Erythroblast (primary cell): ENCODE measurements at regions not wholly inside any gene's neighbourhood (a gene's known extent, or its start where the extent isn't known, plus 50 kb on each side); places are given as distances from the start of the nearest gene placed in this dataset.
A peak's percentile ranks its signal among the peaks of the same experiment; 100 is the strongest.
"Not testable (repeated sequence)": the region's sequence is repeated elsewhere in the genome, so short reads cannot be mapped to it uniquely, and the experiment has no call there.

Experiments
- DNase-seq, 2 experiments: peaks; one replicate each; lab custom pipeline; 2025; lab: John Stamatoyannopoulos, UW
- GATA1 ChIP-seq: IDR thresholded peaks from 2 replicates; pipeline ENCODE4 v1.6.1; 2011; ENCODE audit warnings: low read depth, mild to moderate bottlenecking, control low read depth, low read length, moderate library complexity
- POLR2A ChIP-seq: IDR thresholded peaks from 2 replicates; pipeline ENCODE4 v1.6.1; 2011; ENCODE audit warnings: mild to moderate bottlenecking, low read length

DNA sequence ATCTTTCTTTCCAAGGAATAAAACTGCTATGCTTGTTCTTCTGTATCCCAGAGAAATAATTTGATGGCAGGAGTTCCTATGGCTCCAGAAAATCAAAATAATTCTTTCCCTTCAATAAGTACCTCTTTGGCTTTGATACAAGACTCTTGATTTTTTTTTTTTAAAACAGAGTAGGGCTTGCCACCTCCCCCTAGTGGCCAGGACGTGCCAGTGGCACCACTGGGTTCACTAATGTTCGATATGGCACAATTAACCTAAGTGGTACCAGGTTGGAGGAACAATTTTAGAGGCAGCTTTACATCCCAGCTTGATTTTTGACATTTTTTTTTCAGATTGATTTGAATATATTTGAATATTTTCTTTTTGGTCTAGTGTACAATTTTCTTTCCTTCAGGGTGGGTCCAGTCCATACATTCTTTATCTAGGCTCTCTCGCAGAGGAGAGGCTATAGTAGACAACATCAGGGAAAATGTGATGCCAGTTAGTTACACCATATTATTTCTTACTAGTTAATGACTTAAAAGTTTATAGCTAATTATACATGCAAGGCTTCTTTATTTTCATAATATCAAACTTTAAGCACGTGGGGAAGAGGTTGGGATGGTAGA lies 330.9 kb downstream of the S1PR1 start:
- TF ChIP-seq POLR2A (no peak), GATA1 (no peak)
- DNase-seq, result peak; percentile 29 to 53

DNA sequence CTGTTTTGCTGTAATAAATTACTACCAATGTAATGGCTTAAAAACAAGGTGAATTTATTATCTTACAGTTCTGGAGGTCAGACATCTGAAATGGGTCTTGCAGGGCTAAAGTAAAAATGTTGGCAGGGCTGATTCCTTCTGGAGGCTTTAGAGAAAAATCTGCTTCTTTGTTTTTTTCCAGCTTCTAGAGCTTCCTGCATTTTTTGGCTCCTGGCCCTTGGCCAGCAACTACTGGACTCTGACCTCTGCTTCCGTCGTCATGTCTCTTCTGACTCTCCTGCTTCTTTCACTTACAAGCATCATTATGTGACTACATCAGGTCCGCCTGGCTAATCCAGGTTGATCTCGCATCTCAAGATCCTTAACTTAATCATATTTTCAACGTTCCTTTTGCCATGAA lies 350.9 kb downstream of the S1PR1 start:
- no peak for DNase-seq
- no peak for TF ChIP-seq GATA1
- TF ChIP-seq POLR2A, result no peak

GRCh38 chr1:101588677-101589076 lies 351.9 kb downstream of the S1PR1 start:
- TF ChIP-seq GATA1 (no peak), POLR2A (no peak)
- no peak for DNase-seq

- TF ChIP-seq POLR2A (no peak), GATA1 (no peak)
- no peak for DNase-seq
Measured at GRCh38 chr1:101592845-101593244, 356.0 kb downstream of the S1PR1 start.

- DNase-seq, result no peak
- TF ChIP-seq POLR2A (no peak), GATA1 (no peak)
Measured at GRCh38 chr1:101595881-101596374, 359.1 kb downstream of the S1PR1 start.

GRCh38 chr1:101600615-101601014 lies 363.8 kb downstream of the S1PR1 start:
- DNase-seq, result not testable (repeated sequence)

- no peak for DNase-seq
- TF ChIP-seq GATA1 (no peak), POLR2A (no peak)
Measured at GRCh38 chr1:101603726-101604125, 366.9 kb downstream of the S1PR1 start.

- TF ChIP-seq POLR2A (no peak), GATA1 (no peak)
- DNase-seq, result no peak
Measured at GRCh38 chr1:101605878-101606277, 369.1 kb downstream of the S1PR1 start.

- no peak for DNase-seq
Measured at GRCh38 chr1:101613546-101613945, 376.7 kb downstream of the S1PR1 start.

GRCh38 chr1:101618900-101619299 lies 377.8 kb downstream of the OLFM3 start:
- no peak for TF ChIP-seq GATA1
- no peak for TF ChIP-seq POLR2A
- DNase-seq, result no peak

More at GRCh38 chr1:101613546-101613945, 376.7 kb downstream of the S1PR1 start:
- no peak for TF ChIP-seq POLR2A
- TF ChIP-seq GATA1, result no peak

DNA sequence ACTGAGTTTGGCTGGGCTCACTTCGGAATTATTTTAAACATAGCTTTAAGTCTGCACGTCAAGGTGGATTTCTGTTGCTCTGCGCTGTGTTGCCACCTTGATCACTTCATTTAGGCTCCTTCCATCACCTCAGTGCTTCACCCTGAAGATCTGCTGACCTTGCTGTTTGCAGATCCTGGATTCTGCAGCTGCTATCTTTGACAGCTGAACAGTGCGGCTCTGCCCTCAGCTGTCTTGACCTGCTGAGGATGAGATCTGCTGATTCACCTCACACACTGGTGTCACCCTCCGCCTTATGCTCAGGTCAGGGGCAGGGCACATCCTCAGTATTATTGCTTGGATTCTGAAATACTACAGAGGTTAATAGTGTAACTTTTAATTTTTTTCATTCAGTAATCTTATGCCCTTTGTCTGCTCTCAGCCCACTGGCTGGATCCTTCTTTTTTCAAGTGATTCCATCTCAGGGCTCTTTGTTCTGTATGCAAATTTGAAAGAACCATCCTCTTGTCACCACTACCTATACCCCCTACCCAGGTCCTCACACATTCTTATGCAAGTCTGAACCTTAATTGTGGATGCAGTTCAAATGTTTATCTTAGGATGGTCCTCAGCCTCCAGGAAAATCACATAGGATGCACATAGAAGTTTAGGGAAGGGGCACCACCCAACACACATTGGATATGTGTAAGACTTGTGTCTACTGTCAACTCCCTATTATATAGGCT lies 364.0 kb downstream of the OLFM3 start:
- TF ChIP-seq POLR2A (no peak), GATA1 (no peak)

GRCh38 chr1:101645810-101646209 lies 350.9 kb downstream of the OLFM3 start:
- no peak for DNase-seq
- no peak for TF ChIP-seq GATA1
- no peak for TF ChIP-seq POLR2A

More for the DNA sequence above, 364.0 kb downstream of the OLFM3 start:
- no peak for DNase-seq

DNA sequence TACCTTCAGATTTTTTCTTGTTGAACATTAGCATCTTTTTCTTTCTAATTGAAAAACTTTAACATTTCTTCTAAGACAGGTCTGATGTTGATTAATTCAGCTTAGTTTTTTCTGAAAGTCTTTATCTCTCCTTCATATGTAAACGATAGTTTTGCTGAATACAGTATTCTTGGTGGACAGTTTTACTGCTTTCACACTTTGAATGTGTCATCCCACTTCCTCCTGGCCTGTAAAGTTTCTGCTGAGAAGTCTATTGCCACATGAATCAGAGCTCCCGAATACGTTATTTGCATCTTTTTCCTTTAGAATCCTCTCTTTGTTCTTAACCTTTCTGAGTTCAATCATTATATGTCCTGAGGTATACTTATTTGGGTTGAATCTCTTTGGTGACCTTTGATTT lies 344.2 kb downstream of the OLFM3 start:
- no peak for TF ChIP-seq GATA1

DNA sequence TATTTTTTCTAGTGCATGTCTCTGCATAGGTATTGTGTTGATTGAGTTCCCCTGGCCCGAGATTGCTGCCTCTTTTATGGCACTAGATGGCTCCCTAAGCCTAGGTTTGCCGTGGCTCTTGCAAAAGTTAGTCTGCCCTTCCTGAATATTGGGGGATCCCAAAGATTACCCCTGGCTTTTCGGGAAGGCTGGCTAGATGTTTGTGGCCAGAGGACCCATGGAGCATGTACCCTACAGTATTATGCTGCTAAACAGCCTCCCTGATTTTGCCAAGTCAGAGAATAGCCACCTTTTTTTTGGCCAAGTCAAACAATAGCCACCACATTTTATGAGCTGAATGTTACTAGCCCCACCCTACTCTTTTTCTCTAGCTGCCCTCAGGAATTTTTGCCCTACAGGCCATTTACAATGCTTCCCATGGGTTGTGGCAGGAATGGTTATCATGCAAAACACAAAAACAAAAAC lies 343.2 kb downstream of the OLFM3 start:
- TF ChIP-seq POLR2A (no peak), GATA1 (no peak)
- DNase-seq, result peak in 1 of 2 experiments; percentile 7

More for the DNA sequence above, 344.2 kb downstream of the OLFM3 start:
- no peak for DNase-seq
